Calu3 (cell line): ENCODE measurements at regions not wholly inside any gene's neighbourhood (a gene's known extent, or its start where the extent isn't known, plus 50 kb on each side); places are given as distances from the start of the nearest gene placed in this dataset.

ENCODE experiments used
- BruUV-seq: library from RNA; stranded (reverse); fragments of 400-500 nt; replicated peaks from 2 replicates; lab custom pipeline; 2021; lab: Mats Ljungman, UMichigan
- CTCF ChIA-PET: fragments of 300-600 bp; sonication (Branson Sonifier 250); formaldehyde crosslinking; loops from one replicate; lab custom pipeline; 2022; ENCODE audit warnings: antibody characterized with exemption; lab: Charles Lee
- DNase-seq: peaks from one replicate; pipeline ENCODE4 v3.0.0; 2022
- H3K27ac Mint-ChIP-seq: one replicate; pipeline ENCODE4 v1.8.0; 2022; ENCODE audit warnings: mixed read lengths; ENCODE audit not compliant: unreplicated experiment
- H3K27me3 Mint-ChIP-seq: one replicate; pipeline ENCODE4 v1.8.0; 2022; ENCODE audit warnings: mixed read lengths; ENCODE audit not compliant: unreplicated experiment
- H3K36me3 Mint-ChIP-seq: one replicate; pipeline ENCODE4 v1.8.0; 2022; ENCODE audit warnings: mild to moderate bottlenecking, moderate library complexity, mixed read lengths; ENCODE audit not compliant: insufficient read depth, unreplicated experiment
- H3K4me1 Mint-ChIP-seq: one replicate; pipeline ENCODE4 v1.8.0; 2022; ENCODE audit warnings: mild to moderate bottlenecking, low read depth, mixed read lengths; ENCODE audit not compliant: unreplicated experiment
- H3K4me3 Mint-ChIP-seq: one replicate; pipeline ENCODE4 v1.8.0; 2022; ENCODE audit warnings: mild to moderate bottlenecking, low read depth, moderate library complexity, mixed read lengths; ENCODE audit not compliant: unreplicated experiment
- H3K9me3 Mint-ChIP-seq: one replicate; pipeline ENCODE4 v1.8.0; 2022; ENCODE audit warnings: low read depth, mixed read lengths; ENCODE audit not compliant: unreplicated experiment
- CTCF ChIP-seq: fragments of 200-600 bp; IDR thresholded peaks from one replicate; pipeline ENCODE4 v1.8.0; 2022; ENCODE audit warnings: antibody characterized with exemption; ENCODE audit not compliant: unreplicated experiment
- intact Hi-C: fragments of 100-400 bp; cut with micrococcal nuclease; formaldehyde crosslinking; loops from one replicate; pipeline ENCODE4 v1.10.0; 2022; ENCODE audit not compliant: unreplicated experiment

DNA sequence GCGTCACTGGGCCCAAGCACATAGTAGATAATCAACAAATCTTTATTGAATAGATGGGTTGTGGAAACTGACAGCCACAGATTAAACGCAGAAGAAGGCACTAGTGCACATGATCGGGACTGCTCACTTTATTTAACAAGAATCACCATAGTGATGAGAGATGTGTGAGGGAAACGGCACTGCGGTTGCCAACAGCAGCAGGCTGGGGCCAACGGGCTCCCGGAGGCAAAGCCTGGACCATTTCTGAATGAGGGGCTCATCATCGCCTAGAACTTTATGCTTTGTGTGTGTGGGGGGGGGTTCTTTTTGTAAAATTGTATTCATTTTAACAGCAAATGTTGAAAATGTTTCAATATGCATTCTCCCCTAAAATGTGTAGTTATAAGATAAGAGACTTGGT is 61.9 kb upstream of the RUFY1 start:
- no peak for DNase-seq
- no peak overlapping the region for H3K27ac Mint-ChIP-seq
- H3K9me3 Mint-ChIP-seq = peaks cover 2% of the 10 kb centered on the region
- intact Hi-C loops = no loop called here
- no peak for TF ChIP-seq CTCF
- CTCF ChIA-PET = no interaction called here
- H3K4me1 Mint-ChIP-seq = no peaks in the 10 kb centered on the region
- no peaks in the 10 kb centered on the region for H3K36me3 Mint-ChIP-seq
- no TSS peak for BruUV-seq
- no peak overlapping the region for H3K4me3 Mint-ChIP-seq
- no peaks in the 10 kb centered on the region for H3K27me3 Mint-ChIP-seq

DNA sequence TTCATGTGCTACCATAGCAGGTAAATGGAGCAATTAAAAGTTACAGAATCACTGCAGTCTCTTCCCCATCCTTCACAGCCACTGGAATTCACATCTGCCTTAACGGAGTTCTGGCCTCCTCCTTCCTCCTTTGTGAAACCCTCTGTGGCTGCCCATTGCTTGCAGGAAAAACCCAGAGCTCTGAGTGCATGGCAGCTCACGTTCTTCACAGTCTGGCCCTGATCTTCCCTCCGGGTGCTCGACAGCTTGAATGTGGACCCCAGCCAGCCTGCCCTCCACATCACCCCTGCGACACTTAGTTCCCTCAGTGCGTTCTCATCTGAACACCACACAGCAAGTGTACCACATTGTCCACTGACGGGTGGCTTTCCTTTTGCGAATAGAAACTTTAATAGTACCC is 63.2 kb upstream of the RUFY1 start:
- H3K4me1 Mint-ChIP-seq = no peaks in the 10 kb centered on the region
- no TSS peak for BruUV-seq
- H3K4me3 Mint-ChIP-seq = no peak overlapping the region
- H3K9me3 Mint-ChIP-seq = peaks cover 4% of the 10 kb centered on the region
- TF ChIP-seq CTCF = no peak
- H3K27me3 Mint-ChIP-seq = no peaks in the 10 kb centered on the region
- CTCF ChIA-PET = no interaction called here
- H3K36me3 Mint-ChIP-seq = no peaks in the 10 kb centered on the region
- DNase-seq = no peak
- intact Hi-C loops = no loop called here
- H3K27ac Mint-ChIP-seq = no peak overlapping the region

- Mint-ChIP-seq H3K27ac (no peak overlapping the region), H3K4me3 (no peak overlapping the region), H3K4me1 (no peaks in the 10 kb centered on the region), H3K27me3 (no peaks in the 10 kb centered on the region), H3K9me3 (peaks cover 4% of the 10 kb centered on the region), H3K36me3 (no peaks in the 10 kb centered on the region)
- no TSS peak for BruUV-seq
- CTCF ChIA-PET = no interaction called here
- no peak for DNase-seq
- no peak for TF ChIP-seq CTCF
- intact Hi-C loops = no loop called here
These were observed 63.7 kb upstream of the RUFY1 start for GRCh38 chr5:179486596-179487051.

GRCh38 chr5:179485845-179486575 is 64.3 kb upstream of the RUFY1 start:
- Mint-ChIP-seq H3K27me3 (no peaks in the 10 kb centered on the region), H3K27ac (no peak overlapping the region), H3K4me1 (no peaks in the 10 kb centered on the region), H3K9me3 (peaks cover 4% of the 10 kb centered on the region), H3K36me3 (no peaks in the 10 kb centered on the region), H3K4me3 (no peak overlapping the region)
- CTCF ChIA-PET = no interaction called here
- TF ChIP-seq CTCF = no peak
- intact Hi-C loops = no loop called here
- no peak for DNase-seq
- no TSS peak for BruUV-seq
